Prostate gland (tissue), 2 donors: ENCODE measurements at regions not wholly inside any gene's neighbourhood (a gene's known extent, or its start where the extent isn't known, plus 50 kb on each side); places are given as distances from the start of the nearest gene placed in this dataset.

Source experiments
- DNase-seq: peaks from one replicate; pipeline ENCODE4 v3.0.0-alpha.2; 2019; ENCODE audit warnings: low spot score
- H3K27ac ChIP-seq, 2 donors: fragments of 200-600 bp; sonication (generic); 2 replicates each; pipeline ENCODE4 v1.5.1; 2017 to 2019
- H3K27me3 ChIP-seq: fragments of 200-600 bp; sonication (generic); replicated peaks from 2 replicates; pipeline ENCODE4 v1.5.1; 2019; ENCODE audit not compliant: insufficient read depth
- H3K36me3 ChIP-seq, 2 donors: fragments of 200-600 bp; sonication (generic); 1 replicate in 1 of 2; 2 replicates in 1 of 2; pipeline versions ENCODE4 v1.5.1 to v1.8.1; 2017 to 2019
- H3K4me1 ChIP-seq: fragments of 200-600 bp; sonication (generic); replicated peaks from 2 replicates; pipeline ENCODE4 v1.5.1; 2019
- H3K4me3 ChIP-seq, 2 donors: fragments of 200-600 bp; sonication (generic); 2 replicates each; pipeline ENCODE4 v1.5.1; 2017 to 2019
- H3K9me3 ChIP-seq: fragments of 200-600 bp; sonication (generic); 2 replicates; pipeline ENCODE4 v1.5.1; 2017
- CTCF ChIP-seq, 4 experiments: fragments of 200-600 bp in 2 of 4; fragments of 450-650 bp in 2 of 4; sonication (generic) in 2 of 4; IDR thresholded peaks; 1 replicate in 3 of 4; 2 replicates in 1 of 4; pipeline ENCODE4 v1.5.1; 2016 to 2019; ENCODE audit warnings: antibody characterized with exemption in 4 of 4, mild to moderate bottlenecking in 2 of 4, moderate library complexity in 2 of 4
- POLR2A ChIP-seq: fragments of 450-650 bp; IDR thresholded peaks from one replicate; pipeline ENCODE4 v1.6.1; 2016; ENCODE audit warnings: antibody characterized with exemption, mild to moderate bottlenecking
- POLR2AphosphoS5 ChIP-seq: sonication (generic); formaldehyde crosslinking; IDR thresholded peaks from one replicate; pipeline ENCODE4 v1.6.1; 2017; ENCODE audit warnings: antibody characterized with exemption
- WGBS: methylation state at CpG from one replicate; pipeline ENCODE4 v1.1.5; 2018; 5-methylcytosine and 5-hydroxymethylcytosine counted together
- intact Hi-C: fragments of 100-400 bp; cut with DNase I; formaldehyde crosslinking; loops from one replicate; pipeline ENCODE4 v1.14.2; 2022

DNA sequence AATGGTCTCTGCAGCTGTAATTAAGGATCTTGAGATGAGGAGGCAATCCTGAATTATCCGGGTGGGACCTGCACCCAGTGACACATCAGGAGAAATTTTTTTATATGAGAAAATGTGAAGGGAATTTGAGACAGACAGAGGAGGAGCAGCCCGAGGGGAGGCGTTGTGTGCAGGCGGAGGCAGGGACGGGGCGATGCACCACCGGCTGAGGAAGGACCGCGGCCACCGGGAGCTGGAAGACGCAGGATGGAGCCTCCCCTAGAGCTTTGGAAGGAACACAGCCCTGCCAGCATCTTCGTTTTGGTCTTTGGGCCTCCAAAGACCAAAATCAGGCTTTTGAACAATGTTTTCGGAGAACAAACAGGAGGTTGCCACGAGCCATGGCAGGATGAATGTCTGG, 85.0 kb upstream of the ADRA2C start:
- DNase-seq = no peak
- no peak overlapping the region for H3K27ac ChIP-seq
- no peaks in the 10 kb centered on the region for H3K27me3 ChIP-seq
- no peaks in the 10 kb centered on the region for H3K36me3 ChIP-seq
- no peaks in the 10 kb centered on the region for H3K4me1 ChIP-seq
- intact Hi-C loops = no loop called here
- no peaks in the 10 kb centered on the region for H3K9me3 ChIP-seq
- H3K4me3 ChIP-seq = no peak overlapping the region
- TF ChIP-seq CTCF (IDR thresholded peaks at IDR 0.05) = no peak
- TF ChIP-seq POLR2AphosphoS5 = no peak
- no peak for TF ChIP-seq POLR2A
- 81% methylated on average over 14 of the region's 14 CpGs for WGBS

DNA sequence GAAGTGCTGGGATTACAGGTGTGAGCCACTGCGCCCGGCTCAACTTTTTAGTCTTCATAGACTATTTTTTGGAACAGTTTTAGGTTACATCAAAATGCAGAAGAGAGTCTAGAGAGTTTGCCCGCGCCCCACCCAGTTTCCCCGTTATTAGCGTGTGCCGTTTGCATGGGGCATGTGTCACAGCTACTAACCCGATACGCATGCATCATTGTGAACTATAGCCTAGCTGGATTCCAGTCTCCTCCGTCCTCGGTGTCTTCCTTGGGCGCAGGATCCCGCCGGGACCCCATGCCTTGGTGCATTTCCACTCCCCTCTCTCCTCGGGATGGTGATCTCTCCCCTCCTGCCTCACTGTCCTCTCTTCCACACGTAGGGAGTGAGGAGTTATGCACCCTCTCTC, 85.5 kb upstream of the ADRA2C start:
- TF ChIP-seq POLR2AphosphoS5 = no peak
- Histone ChIP-seq H3K9me3 (no peaks in the 10 kb centered on the region), H3K4me1 (no peaks in the 10 kb centered on the region), H3K27me3 (no peaks in the 10 kb centered on the region), H3K27ac (no peak overlapping the region), H3K36me3 (no peaks in the 10 kb centered on the region), H3K4me3 (no peak overlapping the region)
- intact Hi-C loops = no loop called here
- DNase-seq = no peak
- WGBS = 89% methylated on average over 16 of the region's 16 CpGs

DNA sequence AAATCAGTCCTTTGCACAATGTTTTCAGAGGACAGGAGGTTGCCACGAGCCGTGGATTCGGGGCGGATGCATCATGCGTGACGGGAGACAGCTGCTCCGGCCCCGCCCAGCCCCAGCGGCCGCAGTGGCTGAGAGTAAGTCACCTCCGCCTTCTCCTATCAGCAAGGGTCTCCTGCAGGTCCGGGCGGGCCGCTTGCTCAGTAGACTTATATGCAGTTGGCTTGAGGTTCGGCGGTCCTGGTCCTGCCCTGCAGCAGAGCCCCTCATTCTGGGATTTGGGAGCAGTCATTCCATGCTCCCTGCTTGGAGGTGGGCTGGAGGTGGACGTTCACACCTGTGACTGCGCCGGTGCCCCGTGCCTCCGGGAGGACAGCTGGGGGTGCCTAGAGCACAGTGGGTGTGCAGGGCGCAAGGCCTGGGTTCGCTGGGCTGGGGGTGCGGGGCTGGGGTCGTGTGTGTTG, 86.3 kb upstream of the ADRA2C start:
- whole genome bisulfite sequencing = 60% methylated on average over 18 of the region's 25 CpGs
- no peak for DNase-seq
- Histone ChIP-seq H3K9me3 (no peaks in the 10 kb centered on the region), H3K27ac (no peak overlapping the region), H3K36me3 (no peaks in the 10 kb centered on the region), H3K4me1 (no peaks in the 10 kb centered on the region), H3K4me3 (no peak overlapping the region), H3K27me3 (no peaks in the 10 kb centered on the region)
- no peak for TF ChIP-seq POLR2A
- TF ChIP-seq CTCF (IDR thresholded peaks at IDR 0.05) = no peak
- TF ChIP-seq POLR2AphosphoS5 = no peak
- intact Hi-C loops = no loop called here

DNA sequence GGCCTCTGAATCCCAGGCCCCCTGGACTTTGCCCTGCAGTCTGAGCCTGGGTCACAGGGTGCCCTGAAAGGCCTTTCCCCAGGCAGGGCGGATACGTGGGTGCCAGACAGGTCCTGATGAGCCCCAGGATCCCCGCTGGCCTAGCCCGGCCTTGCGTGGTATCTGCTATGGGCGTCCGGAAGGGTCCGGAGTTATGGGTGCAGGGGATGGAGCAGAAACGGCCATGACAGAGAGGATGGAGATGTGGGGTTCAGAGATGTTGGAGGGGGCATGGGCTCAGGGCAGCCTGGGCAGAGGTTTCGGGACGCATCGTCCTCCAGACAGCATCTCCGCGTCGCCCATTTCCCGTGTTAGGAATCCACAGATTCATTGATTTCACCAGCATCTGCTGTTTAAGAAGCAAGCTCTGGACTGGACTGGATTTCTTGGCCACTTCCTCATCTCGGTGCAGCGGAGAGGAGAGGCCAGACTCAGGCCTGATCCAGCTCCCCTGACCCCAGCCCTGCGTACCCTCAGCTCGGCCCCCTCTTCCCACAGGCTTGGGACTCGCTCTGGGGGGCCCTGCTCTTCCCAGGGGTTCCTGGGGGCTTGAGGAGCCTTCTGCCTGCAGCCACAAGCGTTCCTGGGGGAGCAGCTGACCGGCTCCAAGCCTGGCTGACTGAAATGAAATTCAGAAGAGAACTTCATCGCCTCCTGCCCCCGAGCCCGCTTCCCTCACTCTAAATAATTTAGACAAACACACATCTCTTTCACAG, 86.9 kb upstream of the ADRA2C start:
- H3K36me3 ChIP-seq = no peaks in the 10 kb centered on the region
- no peaks in the 10 kb centered on the region for H3K27me3 ChIP-seq
- intact Hi-C loops = no loop called here
- WGBS = 79% methylated on average over 26 of the region's 26 CpGs
- no peak for DNase-seq
- TF ChIP-seq CTCF (IDR thresholded peaks at IDR 0.05) (no peak), POLR2A (no peak), POLR2AphosphoS5 (no peak)
- H3K4me1 ChIP-seq = no peaks in the 10 kb centered on the region
- H3K4me3 ChIP-seq = no peak overlapping the region
- H3K27ac ChIP-seq = no peak overlapping the region
- H3K9me3 ChIP-seq = no peaks in the 10 kb centered on the region

DNA sequence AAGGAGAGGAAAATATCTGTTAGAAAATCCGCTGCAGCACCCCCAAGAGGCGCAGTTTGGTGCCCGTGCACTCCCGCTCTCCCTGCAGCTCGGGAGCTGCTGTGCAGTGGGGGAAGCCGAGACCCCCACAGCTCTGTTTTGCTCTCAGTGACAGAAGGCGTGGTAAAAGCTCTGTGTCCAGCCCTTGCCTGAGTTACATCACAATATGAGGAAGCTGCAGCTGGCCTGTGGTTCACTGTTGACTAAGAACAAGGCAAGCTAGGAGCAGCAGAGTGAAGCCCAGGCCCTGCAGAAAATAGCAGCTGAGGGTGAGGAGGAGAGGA, 88.5 kb upstream of the ADRA2C start:
- Histone ChIP-seq H3K4me1 (no peaks in the 10 kb centered on the region), H3K4me3 (no peak overlapping the region), H3K9me3 (no peaks in the 10 kb centered on the region), H3K36me3 (no peaks in the 10 kb centered on the region), H3K27me3 (no peaks in the 10 kb centered on the region), H3K27ac (no peak overlapping the region)
- 70% methylated on average over 7 of the region's 7 CpGs for WGBS
- intact Hi-C loops = no loop called here
- DNase-seq = no peak
- TF ChIP-seq POLR2A = no peak
